ENCODE measurements at regions not wholly inside any gene's neighbourhood (a gene's known extent, or its start where the extent isn't known, plus 50 kb on each side); places are given as distances from the start of the nearest gene placed in this dataset.

- Histone ChIP-seq H3K9me3 (replicated peaks; ENCODE audit: control insufficient read depth, insufficient read depth, low read depth, low read length) (no peaks in the 10 kb centered on the region), H3K4me2 (ENCODE audit: insufficient read depth, low read length) (no peak overlapping the region), H4K20me1 (replicated peaks; ENCODE audit: control insufficient read depth, insufficient read depth, low read length) (no peaks in the 10 kb centered on the region), H3K9me1 (ENCODE audit: control insufficient read depth, insufficient read depth, low read length) (no peaks in the 10 kb centered on the region), H3K4me3 (no peak overlapping the region), H2AFZ (ENCODE audit: low read depth, low read length) (no peak overlapping the region), H3K36me3 (ENCODE audit: control insufficient read depth, insufficient read depth, low read length) (no peaks in the 10 kb centered on the region), H3K9ac (ENCODE audit: insufficient read depth in 1 of 2, low read depth in 2 of 2, low read length in 2 of 2) (no peak overlapping the region), H3K4me1 (replicated peaks in 1 of 2; ENCODE audit: control insufficient read depth in 2 of 2, insufficient read depth in 2 of 2, low read length in 2 of 2) (no peaks in the 10 kb centered on the region), H3K79me2 (ENCODE audit: control insufficient read depth, insufficient read depth, low read length) (no peaks in the 10 kb centered on the region), H3K27ac (ENCODE audit: extremely low read depth, low read depth, low read length) (no peak overlapping the region), H3K27me3 (ENCODE audit: control insufficient read depth in 2 of 2, insufficient read depth in 2 of 2, low read length in 2 of 2) (no peaks in the 10 kb centered on the region)
- no TSS peak for BruUV-seq (replicated peaks)
- ChIA-PET POLR2A (no interaction called here), CTCF (ENCODE audit: low intra/inter-chr PET ratio) (no interaction called here)
- DNase-seq (ENCODE audit: extremely low read depth in 1 of 4, low spot score in 3 of 4): no peak
- intact Hi-C loops (cut with micrococcal nuclease): no loop called here
- FAIRE-seq: no peak
- no peak for ATAC-seq
- WGBS (ENCODE audit: insufficient coverage, low coverage, missing lambda C conversion rate): 0% methylated on average over 5 of the region's 5 CpGs
- in situ Hi-C loops (cut with MboI): no loop called here
- TF ChIP-seq HMG20B (CRISPR knock-in tag; IDR thresholded peaks at IDR 0.05): no peak
- TF ChIP-seq ZNF830 (CRISPR knock-in tag; IDR thresholded peaks at IDR 0.05): no peak
- TF ChIP-seq NCOA4 (IDR thresholded peaks at IDR 0.05; ENCODE audit: partially characterized antibody): no peak
Observed at GRCh38 chr2:82494739-82495138, 1964.3 kb downstream of the SUCLG1 start.

- Histone ChIP-seq H3K27me3 (ENCODE audit: control insufficient read depth in 2 of 2, insufficient read depth in 2 of 2, low read length in 2 of 2) (no peaks in the 10 kb centered on the region), H2AFZ (ENCODE audit: low read depth, low read length) (no peak overlapping the region), H3K9me1 (ENCODE audit: control insufficient read depth, insufficient read depth, low read length) (no peaks in the 10 kb centered on the region), H3K36me3 (ENCODE audit: control insufficient read depth, insufficient read depth, low read length) (no peaks in the 10 kb centered on the region), H3K27ac (ENCODE audit: extremely low read depth, low read depth, low read length) (no peak overlapping the region), H4K20me1 (replicated peaks; ENCODE audit: control insufficient read depth, insufficient read depth, low read length) (no peaks in the 10 kb centered on the region), H3K4me3 (no peak overlapping the region), H3K79me2 (ENCODE audit: control insufficient read depth, insufficient read depth, low read length) (no peaks in the 10 kb centered on the region), H3K4me2 (ENCODE audit: insufficient read depth, low read length) (no peak overlapping the region), H3K4me1 (replicated peaks in 1 of 2; ENCODE audit: control insufficient read depth in 2 of 2, insufficient read depth in 2 of 2, low read length in 2 of 2) (no peaks in the 10 kb centered on the region), H3K9me3 (replicated peaks; ENCODE audit: control insufficient read depth, insufficient read depth, low read depth, low read length) (no peaks in the 10 kb centered on the region), H3K9ac (ENCODE audit: insufficient read depth in 1 of 2, low read depth in 2 of 2, low read length in 2 of 2) (no peak overlapping the region)
- no peak for DNase-seq (ENCODE audit: extremely low read depth in 1 of 4, low spot score in 3 of 4)
- POLR2A ChIA-PET: no interaction called here
- in situ Hi-C loops (cut with MboI): no loop called here
- ATAC-seq: no peak
- no peak for FAIRE-seq
- BruUV-seq (replicated peaks): no TSS peak
- intact Hi-C loops (cut with micrococcal nuclease): no loop called here
- CTCF ChIA-PET (ENCODE audit: low intra/inter-chr PET ratio): no interaction called here
- 4% methylated on average over 1 of the region's 1 CpG for WGBS (ENCODE audit: insufficient coverage, low coverage, missing lambda C conversion rate)
- TF ChIP-seq PYGO2 (tag; IDR thresholded peaks at IDR 0.05) (no peak), ZNF165 (CRISPR knock-in tag; IDR thresholded peaks at IDR 0.05; ENCODE audit: borderline replicate concordance) (no peak), ZFPM2 (CRISPR knock-in tag; IDR thresholded peaks at IDR 0.05) (no peak), MXI1 (IDR thresholded peaks at IDR 0.05; ENCODE audit: low read depth, low read length) (no peak), PCBP1 (IDR thresholded peaks at IDR 0.05; ENCODE audit: low read depth, low read length, poor library complexity, severe bottlenecking) (no peak), MTA1 (IDR thresholded peaks at IDR 0.05; ENCODE audit: borderline replicate concordance) (no peak), KLF16 (IDR thresholded peaks at IDR 0.05) (no peak), RBM22 (IDR thresholded peaks at IDR 0.05; ENCODE audit: low read depth, low read length, poor library complexity, severe bottlenecking) (no peak), RFX1 (IDR thresholded peaks at IDR 0.05) (no peak), LEF1 (IDR thresholded peaks at IDR 0.05) (no peak), SMARCA5 (IDR thresholded peaks at IDR 0.05) (no peak)
- TF ChIP-seq, protein P1, sequence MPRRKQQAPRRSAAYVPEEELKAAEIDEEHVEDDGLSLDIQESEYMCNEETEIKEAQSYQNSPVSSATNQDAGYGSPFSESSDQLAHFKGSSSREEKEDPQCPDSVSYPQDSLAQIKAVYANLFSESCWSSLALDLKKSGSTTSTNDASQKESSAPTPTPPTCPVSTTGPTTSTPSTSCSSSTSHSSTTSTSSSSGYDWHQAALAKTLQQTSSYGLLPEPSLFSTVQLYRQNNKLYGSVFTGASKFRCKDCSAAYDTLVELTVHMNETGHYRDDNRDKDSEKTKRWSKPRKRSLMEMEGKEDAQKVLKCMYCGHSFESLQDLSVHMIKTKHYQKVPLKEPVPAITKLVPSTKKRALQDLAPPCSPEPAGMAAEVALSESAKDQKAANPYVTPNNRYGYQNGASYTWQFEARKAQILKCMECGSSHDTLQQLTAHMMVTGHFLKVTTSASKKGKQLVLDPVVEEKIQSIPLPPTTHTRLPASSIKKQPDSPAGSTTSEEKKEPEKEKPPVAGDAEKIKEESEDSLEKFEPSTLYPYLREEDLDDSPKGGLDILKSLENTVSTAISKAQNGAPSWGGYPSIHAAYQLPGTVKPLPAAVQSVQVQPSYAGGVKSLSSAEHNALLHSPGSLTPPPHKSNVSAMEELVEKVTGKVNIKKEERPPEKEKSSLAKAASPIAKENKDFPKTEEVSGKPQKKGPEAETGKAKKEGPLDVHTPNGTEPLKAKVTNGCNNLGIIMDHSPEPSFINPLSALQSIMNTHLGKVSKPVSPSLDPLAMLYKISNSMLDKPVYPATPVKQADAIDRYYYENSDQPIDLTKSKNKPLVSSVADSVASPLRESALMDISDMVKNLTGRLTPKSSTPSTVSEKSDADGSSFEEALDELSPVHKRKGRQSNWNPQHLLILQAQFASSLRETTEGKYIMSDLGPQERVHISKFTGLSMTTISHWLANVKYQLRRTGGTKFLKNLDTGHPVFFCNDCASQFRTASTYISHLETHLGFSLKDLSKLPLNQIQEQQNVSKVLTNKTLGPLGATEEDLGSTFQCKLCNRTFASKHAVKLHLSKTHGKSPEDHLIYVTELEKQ (CRISPR knock-in tag; IDR thresholded peaks at IDR 0.05): no peak
Observed at GRCh38 chr2:82491591-82491990, 1967.5 kb downstream of the SUCLG1 start.
